ENCODE measurements at regions not wholly inside any gene's neighbourhood (a gene's known extent, or its start where the extent isn't known, plus 50 kb on each side); places are given as distances from the start of the nearest gene placed in this dataset.

GRCh38 chr12:108400900-108401480 lies 61.9 kb upstream of the CMKLR1 start (continued):
- no peak for TF ChIP-seq STAT1 (IDR thresholded peaks at IDR 0.05; ENCODE audit: unreplicated experiment)
- TF ChIP-seq, protein P1, sequence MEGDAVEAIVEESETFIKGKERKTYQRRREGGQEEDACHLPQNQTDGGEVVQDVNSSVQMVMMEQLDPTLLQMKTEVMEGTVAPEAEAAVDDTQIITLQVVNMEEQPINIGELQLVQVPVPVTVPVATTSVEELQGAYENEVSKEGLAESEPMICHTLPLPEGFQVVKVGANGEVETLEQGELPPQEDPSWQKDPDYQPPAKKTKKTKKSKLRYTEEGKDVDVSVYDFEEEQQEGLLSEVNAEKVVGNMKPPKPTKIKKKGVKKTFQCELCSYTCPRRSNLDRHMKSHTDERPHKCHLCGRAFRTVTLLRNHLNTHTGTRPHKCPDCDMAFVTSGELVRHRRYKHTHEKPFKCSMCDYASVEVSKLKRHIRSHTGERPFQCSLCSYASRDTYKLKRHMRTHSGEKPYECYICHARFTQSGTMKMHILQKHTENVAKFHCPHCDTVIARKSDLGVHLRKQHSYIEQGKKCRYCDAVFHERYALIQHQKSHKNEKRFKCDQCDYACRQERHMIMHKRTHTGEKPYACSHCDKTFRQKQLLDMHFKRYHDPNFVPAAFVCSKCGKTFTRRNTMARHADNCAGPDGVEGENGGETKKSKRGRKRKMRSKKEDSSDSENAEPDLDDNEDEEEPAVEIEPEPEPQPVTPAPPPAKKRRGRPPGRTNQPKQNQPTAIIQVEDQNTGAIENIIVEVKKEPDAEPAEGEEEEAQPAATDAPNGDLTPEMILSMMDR (conservative IDR thresholded peaks at IDR 0.05; ENCODE audit: low read depth in 2 of 2), result no peak

DNA sequence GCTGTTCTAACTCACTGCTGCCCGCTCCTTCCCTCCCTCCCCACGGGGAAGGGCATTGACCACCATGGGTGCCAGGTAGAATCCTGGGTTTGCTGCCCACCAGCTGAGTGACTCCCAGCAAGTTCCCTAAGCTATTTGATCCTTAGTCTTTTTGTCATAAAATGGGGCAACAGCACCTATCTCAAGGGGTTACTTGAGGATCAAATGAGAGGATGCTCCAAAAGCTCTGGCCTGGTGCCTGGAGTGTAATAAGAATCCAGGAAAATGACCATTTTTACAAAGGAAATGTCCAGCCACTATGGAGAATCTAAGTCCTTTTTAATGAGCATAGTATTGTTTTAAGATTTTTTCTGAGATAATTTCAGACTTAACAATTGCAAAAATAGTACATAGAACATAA lies 61.4 kb upstream of the CMKLR1 start:
- TF ChIP-seq ZNF114 (CRISPR knock-in tag; IDR thresholded peaks at IDR 0.05), result no peak
- TF ChIP-seq ZNF331 (CRISPR knock-in tag; IDR thresholded peaks at IDR 0.05; ENCODE audit: low read depth), result no peak
- TF ChIP-seq EZH2 (IDR thresholded peaks at IDR 0.05; ENCODE audit: low read depth, unreplicated experiment), result no peak
- H3K36me3 Mint-ChIP-seq (ENCODE audit: low read depth), result 0 out of 3 replicates have a peak, but pooled peaks cover under 1% of the 10 kb centered on the region
- H3K27ac Mint-ChIP-seq, result no peak overlapping the region
- H3F3A ChIP-seq (replicated peaks; ENCODE audit: low read depth), result no peaks in the 10 kb centered on the region
- H3K9me3 Mint-ChIP-seq, result peaks cover under 1% of the 10 kb centered on the region; the same call in 2 of the 3 replicates
- H3K27me3 Mint-ChIP-seq (ENCODE audit: insufficient read depth, low read depth, poor library complexity), result peaks cover 3% of the 10 kb centered on the region
- no peaks in the 10 kb centered on the region for H3K79me2 ChIP-seq (replicated peaks; ENCODE audit: insufficient read depth)
- no peaks in the 10 kb centered on the region for H3K9me2 ChIP-seq (ENCODE audit: insufficient read depth)
- DNase-seq (ENCODE audit: low spot score) (no peak), ATAC-seq (no peak)
- H3K27me3 ChIP-seq (ENCODE audit: insufficient read depth), result no peaks in the 10 kb centered on the region
- H3K27ac ChIP-seq (ENCODE audit: low read depth), result no peak overlapping the region
- no peaks in the 10 kb centered on the region for H3K36me3 ChIP-seq (ENCODE audit: insufficient read depth)
- peak overlapping the region; percentile 66 for H2AFZ ChIP-seq
- peaks cover 7% of the 10 kb centered on the region for H3K4me1 ChIP-seq (ENCODE audit: insufficient read depth)
- no peaks in the 10 kb centered on the region for H4K20me1 ChIP-seq (replicated peaks; ENCODE audit: insufficient read depth)
- H3K4me3 ChIP-seq, result no peak overlapping the region
- H3K4me2 ChIP-seq, result 0 out of 2 replicates have a peak overlapping the region, but pooled peaks have one; percentile 8
- H3K4me3 Mint-ChIP-seq, result no peak overlapping the region
- peaks cover 10% of the 10 kb centered on the region; the same call in 2 of the 3 replicates for H3K4me1 Mint-ChIP-seq

DNA sequence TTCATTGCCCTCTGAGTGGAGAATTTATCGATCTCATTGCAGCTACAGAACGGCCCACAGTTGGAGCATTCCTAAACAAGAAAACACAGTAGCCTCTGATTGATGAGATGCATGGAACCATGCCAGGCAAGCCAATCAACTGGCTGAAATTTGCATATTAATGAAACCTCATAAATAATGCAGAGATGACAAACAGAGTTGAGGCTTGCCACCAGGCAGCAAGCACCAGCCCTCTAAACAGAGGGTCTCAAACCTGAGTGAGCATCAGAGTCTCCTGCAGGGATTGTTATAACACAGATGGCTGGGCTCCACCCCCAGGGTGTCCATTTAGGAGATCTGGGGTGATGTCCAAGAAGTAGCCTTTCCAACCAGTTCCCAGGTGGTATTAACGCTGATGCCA lies 60.9 kb upstream of the CMKLR1 start:
- Histone ChIP-seq H3K27me3 (ENCODE audit: insufficient read depth) (no peaks in the 10 kb centered on the region), H3K79me2 (replicated peaks; ENCODE audit: insufficient read depth) (no peaks in the 10 kb centered on the region), H3K4me2 (0 out of 2 replicates have a peak overlapping the region, but pooled peaks have one; percentile 8), H3K4me3 (no peak overlapping the region), H2AFZ (peak overlapping the region; percentile 66), H3F3A (replicated peaks; ENCODE audit: low read depth) (no peaks in the 10 kb centered on the region), H3K27ac (ENCODE audit: low read depth) (no peak overlapping the region), H3K4me1 (ENCODE audit: insufficient read depth) (peaks cover 7% of the 10 kb centered on the region), H3K36me3 (ENCODE audit: insufficient read depth) (no peaks in the 10 kb centered on the region), H3K9me2 (ENCODE audit: insufficient read depth) (no peaks in the 10 kb centered on the region), H4K20me1 (replicated peaks; ENCODE audit: insufficient read depth) (no peaks in the 10 kb centered on the region)
- Mint-ChIP-seq H3K9me3 (no peaks in the 10 kb centered on the region), H3K27me3 (ENCODE audit: insufficient read depth, low read depth, poor library complexity) (peaks cover 3% of the 10 kb centered on the region), H3K27ac (no peak overlapping the region), H3K36me3 (ENCODE audit: low read depth) (no peaks in the 10 kb centered on the region), H3K4me1 (peaks cover 10% of the 10 kb centered on the region; the same call in 2 of the 3 replicates), H3K4me3 (no peak overlapping the region)
- DNase-seq (ENCODE audit: low spot score) (peak; percentile 30), ATAC-seq (peak; percentile 64)
- TF ChIP-seq, protein P1 (conservative IDR thresholded peaks at IDR 0.05; ENCODE audit: low read depth in 2 of 2), result no peak
- TF ChIP-seq CREB1 (CRISPR knock-in tag; IDR thresholded peaks at IDR 0.05; ENCODE audit: low read depth) (no peak), POLR2AphosphoS5 (IDR thresholded peaks at IDR 0.05; ENCODE audit: low read depth) (no peak), JUNB (IDR thresholded peaks at IDR 0.05; ENCODE audit: unreplicated experiment) (no peak), STAT1 (IDR thresholded peaks at IDR 0.05; ENCODE audit: unreplicated experiment) (no peak)

All from GM23338 (cell line).